ENCODE measurements at regions not wholly inside any gene's neighbourhood (a gene's known extent, or its start where the extent isn't known, plus 50 kb on each side); places are given as distances from the start of the nearest gene placed in this dataset.

GRCh38 chr13:64791373-64791772 is 2438.8 kb downstream of the PCDH9 start:
- TF ChIP-seq CTCF (IDR thresholded peaks at IDR 0.05) (no peak), POLR2AphosphoS5 (IDR thresholded peaks at IDR 0.05) (no peak), POLR2A (IDR thresholded peaks at IDR 0.05) (no peak), EP300 (IDR thresholded peaks at IDR 0.05) (no peak)

Data from gastroesophageal sphincter (tissue), 3 donors.